Activated naive CD8-positive, alpha-beta T cell treated with anti-CD3 and anti-CD28 coated beads for 36 hours (primary cell): ENCODE measurements at regions not wholly inside any gene's neighbourhood (a gene's known extent, or its start where the extent isn't known, plus 50 kb on each side); places are given as distances from the start of the nearest gene placed in this dataset.

Experiments
- DNase-seq: peaks from one replicate; pipeline ENCODE4 v3.0.0; 2021
- H3K27ac Mint-ChIP-seq: one replicate; pipeline ENCODE4 v1.8.0; 2022; ENCODE audit warnings: mild to moderate bottlenecking, moderate library complexity, mixed read lengths
- H3K27me3 Mint-ChIP-seq: one replicate; pipeline ENCODE4 v1.8.0; 2022; ENCODE audit warnings: mild to moderate bottlenecking, mixed read lengths
- H3K36me3 Mint-ChIP-seq: one replicate; pipeline ENCODE4 v1.8.0; 2021; ENCODE audit warnings: mild to moderate bottlenecking, mixed read lengths
- H3K4me1 Mint-ChIP-seq: one replicate; pipeline ENCODE4 v1.8.0; 2021; ENCODE audit warnings: mixed read lengths
- H3K4me3 Mint-ChIP-seq: one replicate; pipeline ENCODE4 v1.8.0; 2022; ENCODE audit warnings: mild to moderate bottlenecking, moderate library complexity, mixed read lengths
- H3K9me3 Mint-ChIP-seq: one replicate; pipeline ENCODE4 v1.8.0; 2022; ENCODE audit warnings: mixed read lengths

- Mint-ChIP-seq H3K27me3 (peaks cover 17% of the 10 kb centered on the region), H3K4me1 (no peaks in the 10 kb centered on the region), H3K27ac (no peak overlapping the region), H3K36me3 (no peaks in the 10 kb centered on the region), H3K9me3 (peaks cover 7% of the 10 kb centered on the region), H3K4me3 (no peak overlapping the region)
- no peak for DNase-seq
Observed at GRCh38 chr9:88696501-88696900, 161.5 kb downstream of the NXNL2 start.

GRCh38 chr9:88697764-88698432 is 162.9 kb downstream of the NXNL2 start:
- DNase-seq: no peak
- Mint-ChIP-seq H3K4me3 (no peak overlapping the region), H3K4me1 (no peaks in the 10 kb centered on the region), H3K27ac (no peak overlapping the region), H3K36me3 (no peaks in the 10 kb centered on the region), H3K27me3 (peaks cover 17% of the 10 kb centered on the region), H3K9me3 (peaks cover 7% of the 10 kb centered on the region)

- Mint-ChIP-seq H3K4me3 (no peak overlapping the region), H3K27ac (no peak overlapping the region), H3K4me1 (no peaks in the 10 kb centered on the region), H3K27me3 (peaks cover 7% of the 10 kb centered on the region), H3K36me3 (no peaks in the 10 kb centered on the region), H3K9me3 (peaks cover 1% of the 10 kb centered on the region)
- no peak for DNase-seq
Observed at GRCh38 chr9:88702985-88703384, 168.0 kb downstream of the NXNL2 start.

- Mint-ChIP-seq H3K27ac (no peak overlapping the region), H3K27me3 (peaks cover 3% of the 10 kb centered on the region), H3K36me3 (no peaks in the 10 kb centered on the region), H3K9me3 (no peaks in the 10 kb centered on the region), H3K4me1 (no peaks in the 10 kb centered on the region), H3K4me3 (no peak overlapping the region)
- no peak for DNase-seq
Observed at GRCh38 chr9:88706193-88707113, 171.5 kb downstream of the NXNL2 start.

GRCh38 chr9:88710449-88710848 is 175.5 kb downstream of the NXNL2 start:
- no peaks in the 10 kb centered on the region for H3K9me3 Mint-ChIP-seq
- H3K4me1 Mint-ChIP-seq: no peaks in the 10 kb centered on the region
- H3K27ac Mint-ChIP-seq: no peak overlapping the region
- DNase-seq: no peak
- no peak overlapping the region for H3K4me3 Mint-ChIP-seq
- peaks cover 8% of the 10 kb centered on the region for H3K27me3 Mint-ChIP-seq
- no peaks in the 10 kb centered on the region for H3K36me3 Mint-ChIP-seq

- Mint-ChIP-seq H3K4me3 (no peak overlapping the region), H3K9me3 (peaks cover 1% of the 10 kb centered on the region), H3K27ac (no peak overlapping the region), H3K27me3 (peaks cover 8% of the 10 kb centered on the region), H3K4me1 (no peaks in the 10 kb centered on the region), H3K36me3 (no peaks in the 10 kb centered on the region)
- no peak for DNase-seq
Observed at GRCh38 chr9:88711719-88712118, 176.7 kb downstream of the NXNL2 start.

- H3K4me1 Mint-ChIP-seq: no peaks in the 10 kb centered on the region
- H3K27me3 Mint-ChIP-seq: peaks cover 10% of the 10 kb centered on the region
- no peaks in the 10 kb centered on the region for H3K36me3 Mint-ChIP-seq
- no peak overlapping the region for H3K4me3 Mint-ChIP-seq
- no peak overlapping the region for H3K27ac Mint-ChIP-seq
- no peak for DNase-seq
- H3K9me3 Mint-ChIP-seq: peaks cover 1% of the 10 kb centered on the region
Observed at GRCh38 chr9:88712484-88712883, 177.5 kb downstream of the NXNL2 start.

- peaks cover 1% of the 10 kb centered on the region for H3K9me3 Mint-ChIP-seq
Observed at GRCh38 chr9:88713010-88713409, 178.0 kb downstream of the NXNL2 start.

GRCh38 chr9:88716596-88717290 is 181.8 kb downstream of the NXNL2 start:
- DNase-seq: no peak
- Mint-ChIP-seq H3K27ac (no peak overlapping the region), H3K27me3 (peaks cover 25% of the 10 kb centered on the region), H3K36me3 (no peaks in the 10 kb centered on the region), H3K9me3 (peaks cover 1% of the 10 kb centered on the region), H3K4me3 (no peak overlapping the region), H3K4me1 (no peaks in the 10 kb centered on the region)

More at GRCh38 chr9:88713010-88713409, 178.0 kb downstream of the NXNL2 start:
- H3K4me1 Mint-ChIP-seq: no peaks in the 10 kb centered on the region
- DNase-seq: no peak
- H3K27me3 Mint-ChIP-seq: peaks cover 15% of the 10 kb centered on the region
- H3K36me3 Mint-ChIP-seq: no peaks in the 10 kb centered on the region
- no peak overlapping the region for H3K27ac Mint-ChIP-seq
- H3K4me3 Mint-ChIP-seq: no peak overlapping the region

GRCh38 chr9:88721025-88721424 is 186.0 kb downstream of the NXNL2 start:
- H3K27me3 Mint-ChIP-seq: peaks cover 25% of the 10 kb centered on the region
- no peaks in the 10 kb centered on the region for H3K36me3 Mint-ChIP-seq
- H3K4me1 Mint-ChIP-seq: no peaks in the 10 kb centered on the region
- no peak overlapping the region for H3K4me3 Mint-ChIP-seq
- DNase-seq: no peak
- peaks cover 1% of the 10 kb centered on the region for H3K9me3 Mint-ChIP-seq
- H3K27ac Mint-ChIP-seq: no peak overlapping the region

- no peaks in the 10 kb centered on the region for H3K36me3 Mint-ChIP-seq
- peaks cover 25% of the 10 kb centered on the region for H3K27me3 Mint-ChIP-seq
- no peak for DNase-seq
- H3K9me3 Mint-ChIP-seq: no peaks in the 10 kb centered on the region
- H3K27ac Mint-ChIP-seq: no peak overlapping the region
- H3K4me1 Mint-ChIP-seq: no peaks in the 10 kb centered on the region
- H3K4me3 Mint-ChIP-seq: no peak overlapping the region
Observed at GRCh38 chr9:88721495-88722279, 186.7 kb downstream of the NXNL2 start.

- Mint-ChIP-seq H3K36me3 (no peaks in the 10 kb centered on the region), H3K4me3 (no peak overlapping the region)
Observed at GRCh38 chr9:88722753-88723152, 187.8 kb downstream of the NXNL2 start.

GRCh38 chr9:88723751-88724150 is 188.8 kb downstream of the NXNL2 start:
- no peaks in the 10 kb centered on the region for H3K9me3 Mint-ChIP-seq
- no peak overlapping the region for H3K27ac Mint-ChIP-seq
- H3K27me3 Mint-ChIP-seq: peaks cover 12% of the 10 kb centered on the region
- H3K4me1 Mint-ChIP-seq: no peaks in the 10 kb centered on the region
- H3K36me3 Mint-ChIP-seq: no peaks in the 10 kb centered on the region
- DNase-seq: no peak
- H3K4me3 Mint-ChIP-seq: no peak overlapping the region

More at GRCh38 chr9:88722753-88723152, 187.8 kb downstream of the NXNL2 start:
- no peak for DNase-seq
- H3K27me3 Mint-ChIP-seq: peaks cover 21% of the 10 kb centered on the region
- no peaks in the 10 kb centered on the region for H3K9me3 Mint-ChIP-seq
- no peaks in the 10 kb centered on the region for H3K4me1 Mint-ChIP-seq
- H3K27ac Mint-ChIP-seq: no peak overlapping the region

- H3K36me3 Mint-ChIP-seq: no peaks in the 10 kb centered on the region
Observed at GRCh38 chr9:88724331-88724730, 189.4 kb downstream of the NXNL2 start.

More at GRCh38 chr9:88724331-88724730, 189.4 kb downstream of the NXNL2 start:
- H3K4me3 Mint-ChIP-seq: no peak overlapping the region
- DNase-seq: no peak
- H3K4me1 Mint-ChIP-seq: no peaks in the 10 kb centered on the region
- peaks cover 10% of the 10 kb centered on the region for H3K27me3 Mint-ChIP-seq
- H3K9me3 Mint-ChIP-seq: no peaks in the 10 kb centered on the region
- no peak overlapping the region for H3K27ac Mint-ChIP-seq
